GM19438 (cell line): ENCODE measurements at regions not wholly inside any gene's neighbourhood (a gene's known extent, or its start where the extent isn't known, plus 50 kb on each side); places are given as distances from the start of the nearest gene placed in this dataset.

Experiments used
- ATAC-seq: cut with Tn5 transposase; IDR thresholded peaks from one replicate; pipeline ENCODE4 v1.9.1; 2021; ENCODE audit warnings: low read depth; ENCODE audit not compliant: unreplicated experiment

DNA sequence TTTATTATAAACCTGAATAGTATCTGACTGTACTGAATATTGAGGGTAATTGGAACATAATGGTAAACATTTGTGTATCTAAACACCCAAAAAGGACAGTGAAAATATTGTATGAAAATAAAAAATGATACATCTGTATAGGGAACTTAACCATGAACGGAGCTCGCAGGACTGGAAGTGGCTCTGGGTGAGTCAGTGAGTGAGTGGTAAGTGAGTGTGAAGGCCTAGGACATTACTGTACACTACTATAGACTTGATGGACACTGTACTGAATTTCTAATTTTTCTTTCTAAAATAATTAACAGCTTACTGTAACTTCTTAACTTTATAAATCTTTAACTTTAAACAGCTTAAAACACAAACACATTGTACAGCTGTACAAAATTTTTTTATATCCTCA, 454.5 kb upstream of the FZD8 start:
- ATAC-seq: no peak

DNA sequence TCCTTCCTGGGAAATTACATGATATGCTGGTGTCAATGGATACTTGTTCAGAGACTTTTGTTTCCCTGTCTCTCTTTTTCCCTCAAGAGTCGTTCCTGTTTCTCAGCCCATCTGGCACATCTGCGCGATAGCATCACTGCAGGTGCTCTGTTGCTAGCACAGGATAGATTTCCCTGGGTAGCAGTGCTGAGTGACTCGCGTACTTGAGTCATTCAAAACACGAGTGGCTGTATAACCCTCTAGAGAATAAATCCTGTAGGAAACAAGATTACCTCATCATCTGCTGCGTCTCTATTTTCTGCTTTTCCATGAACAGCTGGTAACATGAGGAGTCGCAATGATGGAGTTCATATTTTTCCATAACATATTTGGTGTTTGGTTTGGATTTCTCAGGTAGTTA, 452.0 kb upstream of the FZD8 start:
- no peak for ATAC-seq

DNA sequence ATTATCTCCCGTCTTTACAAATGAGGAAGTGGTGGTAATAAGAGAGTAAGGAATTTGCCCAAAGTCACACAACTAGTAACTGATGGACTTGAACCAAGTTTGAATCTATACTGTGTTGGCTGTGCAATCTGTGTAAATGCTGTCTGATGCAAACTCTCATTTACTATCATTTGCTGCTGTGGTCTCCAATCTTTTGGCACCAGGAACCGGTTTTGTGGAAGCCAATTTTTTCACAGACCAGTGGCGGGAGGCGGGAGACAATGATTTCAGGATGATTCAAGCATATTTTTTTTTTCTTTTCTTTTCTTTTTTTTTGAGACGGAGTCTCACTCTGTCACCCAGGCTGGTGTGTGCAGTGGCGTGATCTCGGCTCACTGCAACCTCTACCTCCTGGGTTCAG, 450.0 kb upstream of the FZD8 start:
- no peak for ATAC-seq

DNA sequence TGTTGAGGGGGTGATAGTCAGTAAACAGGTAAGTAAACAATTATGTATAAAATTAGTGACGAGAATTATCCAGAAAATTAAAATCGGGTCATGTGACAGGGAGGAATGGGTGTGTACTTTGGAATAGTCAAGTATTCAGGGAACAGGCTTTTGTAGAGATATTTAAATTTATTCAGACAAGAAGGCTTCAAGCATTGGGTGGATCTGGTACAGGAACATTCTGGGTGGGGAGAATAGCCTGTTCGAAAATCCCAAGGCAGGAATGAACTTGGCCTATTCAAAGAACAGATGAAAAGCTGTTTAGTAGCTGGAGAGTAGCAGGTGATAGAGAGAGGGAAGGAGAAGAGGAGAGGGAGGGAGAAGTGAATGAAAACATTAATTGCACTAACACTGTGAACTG, 448.9 kb upstream of the FZD8 start:
- ATAC-seq: no peak

DNA sequence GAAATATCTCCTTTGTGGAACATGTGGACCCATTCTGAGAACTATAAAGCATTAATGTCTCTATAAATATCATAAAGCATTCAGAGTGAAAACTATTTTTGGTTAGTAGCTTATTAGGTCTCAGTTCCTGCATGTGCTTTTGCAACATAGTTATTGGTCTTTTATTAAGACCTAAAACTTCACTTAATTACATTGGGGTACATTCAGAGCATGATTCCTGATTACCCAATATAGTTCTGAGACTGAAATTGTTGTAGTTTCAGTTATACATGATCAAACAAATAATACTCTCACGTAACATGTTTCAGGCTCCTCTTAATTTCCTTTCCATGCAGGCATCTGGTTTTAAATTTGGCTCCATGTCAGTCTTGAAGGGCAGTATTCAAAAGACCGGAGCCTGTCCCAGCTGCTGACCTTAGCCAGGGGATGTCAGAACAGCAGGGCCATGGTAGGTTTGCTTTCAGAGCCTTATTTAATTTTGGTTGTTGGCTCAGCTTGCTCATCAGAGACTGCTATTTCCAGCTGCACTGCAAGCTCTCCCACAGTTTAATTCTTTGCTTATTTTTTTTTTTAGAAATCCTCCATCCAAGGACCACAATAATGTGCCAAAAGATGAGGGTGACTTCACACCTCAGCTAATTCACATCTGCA, 447.8 kb upstream of the FZD8 start:
- ATAC-seq: no peak

DNA sequence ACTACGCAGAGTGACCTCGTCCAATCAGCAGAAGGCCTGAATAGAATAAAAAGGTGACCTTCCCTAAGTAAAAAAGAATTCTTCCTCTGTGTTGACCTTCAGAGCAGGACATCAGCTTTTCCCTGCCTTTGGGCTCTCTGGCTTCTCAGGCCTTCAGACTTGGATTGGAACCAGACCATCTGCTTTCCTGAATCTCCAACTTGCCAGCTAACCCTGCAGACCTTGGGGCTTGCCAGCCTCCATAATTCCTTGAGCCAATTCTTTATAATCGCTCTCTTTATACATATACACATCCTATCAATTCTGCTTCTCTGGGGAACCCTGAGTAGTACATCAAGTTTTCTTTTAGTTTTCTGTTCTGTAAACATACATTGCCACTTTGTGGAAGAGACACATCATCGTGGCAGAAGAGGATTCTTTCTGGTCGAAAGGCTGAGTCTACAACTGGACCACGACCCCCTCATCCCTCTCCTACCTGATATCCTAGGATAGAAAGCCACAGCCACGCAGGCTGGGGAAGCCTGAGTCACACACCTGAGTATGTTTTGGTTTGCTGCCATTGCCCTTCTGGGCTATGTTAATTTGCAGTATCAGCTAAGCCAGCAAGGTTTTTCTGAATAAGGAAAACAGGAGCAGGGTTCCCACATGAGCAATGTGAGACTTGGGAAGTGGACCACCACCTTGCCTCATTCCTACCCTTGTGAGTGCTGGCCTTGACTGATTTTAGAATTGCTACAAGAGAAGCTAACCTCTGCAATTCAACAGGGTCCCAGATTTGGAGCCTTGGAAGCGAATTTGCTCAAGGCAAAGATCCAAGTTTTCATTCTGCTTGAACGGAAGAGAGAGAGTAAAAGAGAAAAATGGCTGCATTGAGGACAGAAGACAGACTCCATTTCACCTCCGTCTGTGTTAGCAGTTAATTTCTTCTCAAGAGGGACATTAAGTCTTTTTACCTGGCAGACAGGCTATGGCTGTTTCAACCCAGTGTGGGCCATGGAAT, 445.2 kb upstream of the FZD8 start:
- ATAC-seq: no peak

DNA sequence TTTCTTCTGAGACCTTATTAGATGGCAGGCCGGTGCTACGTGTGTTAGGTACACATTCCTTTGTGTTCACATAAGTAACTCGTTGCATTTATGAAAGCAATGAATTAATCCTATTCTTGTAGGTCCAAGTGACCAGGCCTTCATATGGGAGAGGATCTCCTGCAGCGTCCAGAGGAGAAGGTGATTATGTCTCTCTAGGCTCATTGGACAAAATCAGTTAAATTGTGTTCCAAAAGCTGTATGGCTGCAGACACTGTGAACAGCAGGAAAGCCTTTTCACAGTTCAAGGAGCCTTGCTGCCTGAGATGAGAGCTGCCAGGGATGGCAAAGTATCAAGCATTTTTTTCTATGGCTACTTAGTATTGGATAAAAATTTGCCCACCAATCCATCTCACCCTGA, 433.1 kb upstream of the FZD8 start:
- ATAC-seq: no peak

DNA sequence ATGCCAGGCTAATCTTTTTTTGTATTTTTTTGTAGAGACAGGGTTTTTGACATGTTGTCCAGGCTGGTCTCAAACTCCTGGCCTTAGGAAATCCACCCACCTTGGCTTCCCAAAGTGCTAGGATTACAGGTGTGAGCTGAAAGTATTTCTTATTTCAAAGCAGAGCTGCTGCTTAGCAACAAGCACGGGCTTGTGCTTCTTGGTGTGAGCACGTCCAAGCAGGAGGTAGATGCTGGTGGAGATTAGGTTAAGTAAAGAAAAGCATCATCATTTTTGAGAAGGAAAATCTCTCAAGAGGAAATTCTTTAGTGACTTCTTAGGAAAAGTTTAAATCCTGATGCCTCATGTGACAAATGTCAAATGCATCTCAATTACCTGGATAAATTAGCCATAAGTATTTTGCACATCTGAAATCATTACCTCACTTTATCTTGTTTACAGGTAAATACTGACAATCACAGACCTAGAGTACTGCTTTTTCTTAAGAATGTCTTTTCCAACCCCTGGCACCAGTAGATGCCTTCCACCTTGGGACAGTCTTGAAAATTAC, 431.8 kb upstream of the FZD8 start:
- ATAC-seq: no peak

DNA sequence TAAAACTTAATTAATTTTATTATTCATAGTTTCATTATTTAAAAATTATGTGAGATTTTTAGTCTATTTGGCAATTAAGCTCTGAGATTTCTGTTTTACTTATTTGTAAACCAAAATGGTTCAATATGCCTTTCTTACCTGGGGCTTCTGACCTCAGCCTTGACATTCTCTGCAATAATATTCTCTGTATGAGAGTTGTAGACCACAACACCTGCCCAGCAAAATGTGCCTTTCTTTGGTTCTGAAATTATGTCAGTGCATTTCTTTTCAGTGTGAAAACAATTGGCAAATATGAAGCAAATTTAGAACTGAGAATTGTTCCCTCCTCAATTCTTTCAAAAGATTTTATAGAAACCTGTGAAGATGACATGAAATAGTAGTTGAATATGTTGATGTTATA, 426.4 kb upstream of the FZD8 start:
- ATAC-seq: no peak

DNA sequence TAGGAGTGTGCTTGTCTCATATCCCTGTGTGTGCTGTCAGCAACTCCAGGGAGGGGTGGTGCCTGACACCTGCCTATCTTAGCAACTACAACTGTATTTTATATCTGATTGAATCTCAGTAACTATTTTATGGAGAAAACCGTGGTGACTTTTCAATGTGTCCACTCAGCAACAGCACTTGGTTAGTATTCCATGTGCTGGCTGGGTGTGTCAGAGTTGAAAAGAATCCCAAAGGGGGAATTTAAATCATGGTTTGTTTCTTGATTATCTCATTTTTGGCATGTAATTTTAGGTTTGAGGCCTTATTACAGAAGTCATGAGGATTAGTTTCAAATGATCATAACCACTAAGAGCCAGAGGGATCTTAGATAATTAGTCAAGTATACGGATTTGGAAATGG, 425.7 kb upstream of the FZD8 start:
- ATAC-seq: no peak

DNA sequence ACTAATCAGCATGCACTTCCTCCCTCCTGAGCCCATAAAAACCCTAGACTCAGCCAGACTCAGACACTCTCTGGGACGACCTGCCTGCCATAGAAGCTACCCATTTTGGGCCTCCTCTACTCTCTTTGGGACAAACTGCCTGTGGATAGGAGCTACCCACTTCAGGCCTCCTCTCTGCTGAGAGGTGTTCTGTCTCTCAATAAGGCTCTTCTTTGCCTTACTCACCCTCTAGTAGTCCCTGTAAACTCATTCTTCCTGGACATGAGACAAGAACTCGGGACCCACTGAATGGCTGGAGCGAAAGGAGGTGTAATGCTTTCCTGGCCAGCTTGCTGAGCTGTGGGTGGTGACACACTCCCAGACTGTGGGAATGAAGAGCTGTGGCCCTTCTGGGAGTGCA, 424.8 kb upstream of the FZD8 start:
- ATAC-seq: no peak

DNA sequence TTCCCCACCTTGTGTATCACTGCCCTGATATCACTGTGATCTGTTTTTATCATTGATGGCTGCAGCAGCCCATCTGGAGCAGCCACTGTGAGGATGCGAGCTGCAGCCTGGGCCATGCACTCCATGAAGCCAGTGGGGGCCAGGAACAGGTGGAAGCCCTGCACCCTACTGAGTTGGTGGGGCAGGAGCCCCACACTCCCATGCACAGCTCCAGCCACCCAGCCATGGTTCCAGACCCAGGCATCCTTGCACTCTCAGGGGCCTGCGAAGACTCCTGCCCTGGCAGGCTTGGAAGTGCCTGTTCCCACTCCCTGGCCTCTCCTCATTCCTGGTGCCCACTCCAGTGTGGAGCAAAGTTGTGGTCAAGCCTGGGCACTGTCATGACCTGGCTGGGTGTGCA, 424.0 kb upstream of the FZD8 start:
- ATAC-seq: no peak

DNA sequence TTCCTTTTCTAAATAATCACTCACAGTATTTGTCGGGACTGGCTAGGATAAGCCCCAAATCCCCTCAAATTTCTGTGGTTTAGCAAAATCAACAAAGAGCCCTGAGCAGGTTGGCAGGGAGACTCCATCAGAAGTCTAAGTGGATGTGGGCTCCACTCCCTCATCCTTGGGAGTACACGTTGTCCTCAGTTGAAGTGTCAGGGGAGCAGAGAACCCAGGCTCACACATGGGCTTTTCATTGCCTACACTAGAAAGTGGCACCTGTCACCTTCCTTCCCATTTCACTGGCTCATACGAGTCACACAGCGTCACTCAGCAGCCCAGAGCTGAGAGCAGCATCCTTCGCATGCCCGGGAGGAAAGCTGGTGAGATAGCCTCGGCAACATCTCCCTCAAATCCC, 421.3 kb upstream of the FZD8 start:
- no peak for ATAC-seq

DNA sequence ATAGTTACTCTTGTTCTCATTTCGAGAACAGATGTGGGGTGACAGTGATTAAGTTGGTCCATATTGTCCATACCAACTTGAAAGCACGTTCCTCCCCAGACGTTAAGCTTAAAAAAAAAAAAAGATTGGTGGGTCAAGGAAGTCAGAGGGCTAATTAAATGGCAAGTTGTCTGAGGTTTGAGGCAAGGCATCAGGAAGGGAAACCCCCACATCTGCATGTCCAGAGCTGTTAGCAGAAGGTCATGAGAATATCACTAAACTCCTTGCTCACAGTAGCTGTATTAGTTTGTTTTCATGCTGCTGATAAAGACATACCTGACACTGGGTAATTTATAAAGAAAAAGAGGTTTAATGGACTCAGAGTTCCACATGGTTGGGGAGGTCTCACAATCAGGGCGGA, 415.6 kb upstream of the FZD8 start:
- no peak for ATAC-seq

DNA sequence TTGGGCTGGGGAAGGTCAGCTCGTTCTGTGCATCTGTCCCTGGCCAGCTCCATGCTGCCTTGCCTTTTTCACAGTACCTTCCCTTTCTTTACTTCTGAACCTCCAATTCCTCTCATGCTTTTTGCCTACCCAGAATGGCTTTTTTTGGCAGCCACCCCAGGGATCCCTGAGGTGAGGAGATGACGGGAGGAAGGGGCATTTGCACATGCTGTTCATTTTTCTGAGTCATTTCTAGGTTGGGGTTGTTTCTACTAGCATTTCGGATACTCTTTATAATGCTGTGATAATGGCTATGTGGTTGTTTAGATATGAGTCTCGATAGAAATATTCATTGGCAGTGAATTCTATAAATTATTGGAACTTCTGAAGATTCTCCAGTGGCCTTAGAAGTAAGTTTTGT, 415.1 kb upstream of the FZD8 start:
- no peak for ATAC-seq

DNA sequence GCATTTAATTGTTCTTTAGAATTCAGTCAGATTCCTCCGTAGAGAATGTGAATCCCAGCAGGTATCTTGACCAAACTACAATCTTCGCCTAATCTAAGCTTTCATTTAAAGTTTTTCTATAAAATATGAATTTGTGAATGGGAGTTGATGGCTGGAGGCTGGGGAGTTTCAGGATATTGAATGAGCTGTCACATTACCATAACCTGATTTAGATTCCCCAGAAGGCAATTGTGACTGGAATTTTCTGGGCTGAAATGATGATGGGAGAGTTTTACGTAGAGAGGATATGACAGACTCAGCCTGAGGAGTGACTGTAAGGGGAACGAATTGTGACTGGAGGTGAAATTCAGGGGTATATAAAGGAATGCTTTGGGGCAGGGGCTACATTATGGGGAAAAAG, 411.7 kb upstream of the FZD8 start:
- ATAC-seq: no peak

DNA sequence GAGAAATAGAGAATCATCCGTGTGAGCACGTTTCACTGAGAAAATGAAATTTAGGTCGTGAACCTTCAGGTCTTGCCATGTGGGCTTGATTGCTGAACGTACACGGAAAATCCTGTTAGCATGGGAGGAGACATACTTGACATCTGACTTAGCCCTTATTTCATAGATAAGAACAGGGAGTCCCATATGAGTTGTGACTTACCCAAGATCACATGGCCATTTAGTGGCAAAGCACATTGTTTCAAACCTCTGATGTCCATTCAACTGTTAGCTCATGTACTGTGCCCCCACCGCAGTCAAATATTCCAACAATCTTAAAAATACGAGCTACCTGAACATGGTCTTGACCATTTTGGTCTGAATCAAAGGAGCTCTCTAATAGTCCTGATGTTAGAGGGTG, 411.2 kb upstream of the FZD8 start:
- no peak for ATAC-seq

DNA sequence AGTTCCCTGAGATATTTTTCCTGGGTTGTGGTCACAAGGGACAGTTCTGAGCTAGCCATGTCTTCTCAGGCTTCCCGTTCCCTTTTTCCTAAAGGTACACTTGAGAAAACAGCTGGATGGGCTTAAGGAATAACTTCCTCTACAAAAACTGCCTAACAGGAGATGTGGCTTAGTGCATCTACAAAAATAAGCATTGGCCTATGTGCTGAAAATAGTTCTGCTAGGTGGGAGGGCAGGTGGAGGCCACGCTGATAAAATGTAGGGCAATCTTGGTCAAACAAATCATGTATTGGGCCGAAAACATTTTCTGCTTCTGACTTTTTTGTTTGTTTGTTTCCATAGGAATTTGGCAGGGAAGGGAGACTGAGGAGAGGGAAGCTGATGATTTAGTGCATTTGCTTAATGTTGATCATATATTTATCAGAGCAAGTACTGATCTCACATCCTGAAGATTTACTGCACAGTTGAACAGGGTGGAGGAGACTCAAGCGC, 409.4 kb upstream of the FZD8 start:
- no peak for ATAC-seq

DNA sequence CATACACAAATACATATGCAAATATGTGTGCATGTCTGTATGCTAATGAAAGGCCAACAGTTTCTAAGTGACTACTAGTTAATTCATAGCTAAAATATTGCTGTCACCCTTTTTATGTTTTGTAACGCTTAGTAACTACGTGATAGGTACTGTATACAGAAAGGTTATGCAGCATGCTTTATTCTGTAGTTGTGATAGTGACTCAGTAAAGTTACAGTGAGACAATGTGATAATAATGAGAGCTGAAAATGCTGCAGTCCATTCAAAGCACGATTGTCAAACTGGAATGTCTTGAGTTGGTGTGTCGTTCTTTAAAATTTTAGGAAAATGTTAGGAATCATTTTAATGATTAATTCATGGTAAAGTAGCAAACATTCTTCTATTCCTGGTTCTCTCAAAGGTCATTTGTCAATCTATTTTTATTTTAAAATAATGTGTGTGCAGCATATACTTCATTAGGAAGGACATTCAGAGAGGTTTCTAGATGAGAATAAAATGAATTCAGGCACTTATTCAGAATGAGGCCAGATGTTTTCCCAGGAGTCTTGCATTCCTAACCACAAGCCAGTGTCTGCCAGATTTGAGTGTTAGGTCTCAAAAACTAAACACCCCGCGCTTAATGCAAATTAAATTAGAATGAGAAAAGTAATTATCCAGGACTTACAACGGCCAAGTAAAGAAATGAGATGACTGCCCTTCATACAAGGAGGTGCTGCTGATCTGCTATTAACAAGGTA, 408.8 kb upstream of the FZD8 start:
- no peak for ATAC-seq

DNA sequence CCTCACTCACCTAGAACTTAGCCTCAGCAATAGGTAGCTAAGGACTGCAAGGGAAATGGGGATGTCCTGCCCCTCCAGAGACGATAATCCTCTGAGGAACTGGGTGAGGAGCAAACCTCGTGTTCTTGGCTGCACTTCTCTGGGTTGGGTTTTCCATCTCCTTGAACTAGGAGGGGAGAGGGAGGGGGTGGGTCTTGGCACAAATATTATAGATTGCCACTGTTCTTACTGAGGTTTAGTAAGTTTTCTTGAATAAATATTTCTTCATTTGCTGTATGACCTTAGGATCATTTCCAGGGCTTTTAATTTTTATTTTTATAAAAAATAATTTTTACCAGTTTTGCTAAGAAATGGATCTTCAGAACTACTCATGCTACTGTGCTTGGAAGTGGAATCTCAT, 406.7 kb upstream of the FZD8 start:
- no peak for ATAC-seq

DNA sequence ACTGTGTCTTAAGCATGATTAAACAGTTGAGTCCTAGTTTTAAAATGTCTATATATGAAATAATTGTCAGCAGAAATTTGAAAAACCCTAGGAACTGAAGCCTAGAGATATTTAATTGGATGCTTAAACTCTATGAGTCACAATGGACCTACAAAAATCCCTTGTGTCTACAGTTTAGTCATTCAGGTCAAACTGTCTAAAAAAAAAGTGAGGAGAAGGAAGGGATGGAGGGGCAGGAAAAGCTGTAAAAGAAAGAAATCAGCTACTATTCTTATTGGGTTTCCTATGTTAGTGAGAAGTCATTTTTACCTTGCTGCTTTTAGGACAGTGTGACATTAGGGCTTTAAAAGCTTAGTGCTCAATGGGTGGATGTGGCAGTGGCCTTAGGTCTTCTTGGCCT, 406.1 kb upstream of the FZD8 start:
- no peak for ATAC-seq
